Subcutaneous abdominal adipose tissue (tissue), 5 donors: ENCODE measurements at regions not wholly inside any gene's neighbourhood (a gene's known extent, or its start where the extent isn't known, plus 50 kb on each side); places are given as distances from the start of the nearest gene placed in this dataset.

Experiments
- H3K27ac ChIP-seq: one replicate; pipeline ENCODE4 v1.7.0; 2013; ENCODE audit warnings: low read depth, mild to moderate bottlenecking, inconsistent platforms, low read length, moderate library complexity
- H3K27me3 ChIP-seq, 5 donors: one replicate each; pipeline ENCODE4 v1.7.0; 2013; ENCODE audit warnings: low read length in 5 of 5, inconsistent platforms in 1 of 5; ENCODE audit not compliant: control insufficient read depth in 5 of 5, insufficient read depth in 4 of 5
- H3K36me3 ChIP-seq, 5 donors: one replicate each; pipeline ENCODE4 v1.7.0; 2013; ENCODE audit warnings: low read length in 5 of 5; ENCODE audit not compliant: control insufficient read depth in 5 of 5, insufficient read depth in 5 of 5
- H3K4me1 ChIP-seq, 5 donors: one replicate each; pipeline ENCODE4 v1.7.0; 2013; ENCODE audit warnings: low read length in 5 of 5, mild to moderate bottlenecking in 3 of 5, moderate library complexity in 1 of 5; ENCODE audit not compliant: control insufficient read depth in 5 of 5, insufficient read depth in 5 of 5
- H3K4me3 ChIP-seq, 5 donors: one replicate each; pipeline ENCODE4 v1.7.0; 2013; ENCODE audit warnings: low read length in 5 of 5, low read depth in 1 of 5
- H3K9ac ChIP-seq, 5 donors: one replicate each; pipeline ENCODE4 v1.7.0; 2013; ENCODE audit warnings: low read length in 5 of 5, mild to moderate bottlenecking in 4 of 5, moderate library complexity in 3 of 5
- H3K9me3 ChIP-seq, 5 donors: one replicate each; pipeline ENCODE4 v1.7.0; 2013; ENCODE audit warnings: low read length in 5 of 5; ENCODE audit not compliant: control insufficient read depth in 5 of 5
- donor health status: healthy.
- donor health status: healthy.
- donor health status: healthy.
- donor health status: healthy.
- donor health status: healthy.

GRCh38 chr1:3954170-3955169 is 54.4 kb upstream of the C1orf174 start:
- no peak overlapping the region for H3K27ac ChIP-seq
- peaks cover 0 to under 1% (median 0%) of the 10 kb centered on the region in 5 donors for H3K9me3 ChIP-seq
- H3K4me1 ChIP-seq = no peaks in the 10 kb centered on the region
- peaks cover 10 to 40% (median 29%) of the 10 kb centered on the region in 5 donors for H3K27me3 ChIP-seq
- H3K9ac ChIP-seq = no peak overlapping the region
- H3K36me3 ChIP-seq = no peaks in the 10 kb centered on the region
- H3K4me3 ChIP-seq = no peak overlapping the region

GRCh38 chr1:3955196-3955772 is 55.2 kb upstream of the C1orf174 start:
- no peak overlapping the region for H3K27ac ChIP-seq
- no peaks in the 10 kb centered on the region for H3K36me3 ChIP-seq
- no peaks in the 10 kb centered on the region for H3K4me1 ChIP-seq
- H3K4me3 ChIP-seq = no peak overlapping the region
- H3K9ac ChIP-seq = no peak overlapping the region
- peaks cover 10 to 40% (median 27%) of the 10 kb centered on the region in 5 donors for H3K27me3 ChIP-seq
- no peaks in the 10 kb centered on the region for H3K9me3 ChIP-seq

GRCh38 chr1:3956527-3957170 is 56.6 kb upstream of the C1orf174 start:
- Histone ChIP-seq H3K4me1 (no peaks in the 10 kb centered on the region), H3K4me3 (no peak overlapping the region), H3K36me3 (no peaks in the 10 kb centered on the region), H3K9me3 (no peaks in the 10 kb centered on the region), H3K27me3 (peaks cover 10 to 40% (median 27%) of the 10 kb centered on the region in 5 donors), H3K27ac (no peak overlapping the region), H3K9ac (no peak overlapping the region)

GRCh38 chr1:3959361-3959760 is 59.3 kb upstream of the C1orf174 start:
- H3K36me3 ChIP-seq = no peaks in the 10 kb centered on the region
- H3K4me1 ChIP-seq = no peaks in the 10 kb centered on the region
- H3K9me3 ChIP-seq = no peaks in the 10 kb centered on the region
- no peak overlapping the region for H3K4me3 ChIP-seq
- H3K27ac ChIP-seq = no peak overlapping the region
- H3K27me3 ChIP-seq = peaks cover 6 to 26% (median 16%) of the 10 kb centered on the region in 5 donors
- no peak overlapping the region for H3K9ac ChIP-seq

DNA sequence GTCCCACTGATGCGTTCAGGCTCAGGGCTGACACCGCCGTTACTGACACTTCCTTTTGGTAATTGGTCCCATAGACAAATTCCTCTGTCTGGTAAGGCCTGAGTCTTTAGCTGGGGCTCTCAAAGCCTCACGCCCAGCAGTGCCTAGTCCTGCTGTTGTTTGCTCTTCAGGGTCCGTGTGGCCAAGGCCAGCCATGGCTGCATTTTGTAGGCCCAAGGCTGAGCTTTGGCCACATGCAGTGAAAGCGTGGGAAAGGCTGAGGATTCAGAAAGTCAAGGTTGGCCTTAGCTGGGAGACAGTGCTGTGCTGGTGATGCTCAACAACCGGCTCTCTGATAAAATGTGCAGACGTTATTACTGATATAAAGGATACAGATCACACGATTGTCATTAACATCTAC is 63.5 kb upstream of the C1orf174 start:
- no peak overlapping the region for H3K27ac ChIP-seq
- peaks cover 0 to 9% (median 4%) of the 10 kb centered on the region in 5 donors for H3K9me3 ChIP-seq
- H3K4me1 ChIP-seq = no peaks in the 10 kb centered on the region
- no peak overlapping the region for H3K9ac ChIP-seq
- peaks cover 0 to 5% (median 0%) of the 10 kb centered on the region in 5 donors for H3K27me3 ChIP-seq
- H3K36me3 ChIP-seq = no peaks in the 10 kb centered on the region
- H3K4me3 ChIP-seq = no peak overlapping the region

DNA sequence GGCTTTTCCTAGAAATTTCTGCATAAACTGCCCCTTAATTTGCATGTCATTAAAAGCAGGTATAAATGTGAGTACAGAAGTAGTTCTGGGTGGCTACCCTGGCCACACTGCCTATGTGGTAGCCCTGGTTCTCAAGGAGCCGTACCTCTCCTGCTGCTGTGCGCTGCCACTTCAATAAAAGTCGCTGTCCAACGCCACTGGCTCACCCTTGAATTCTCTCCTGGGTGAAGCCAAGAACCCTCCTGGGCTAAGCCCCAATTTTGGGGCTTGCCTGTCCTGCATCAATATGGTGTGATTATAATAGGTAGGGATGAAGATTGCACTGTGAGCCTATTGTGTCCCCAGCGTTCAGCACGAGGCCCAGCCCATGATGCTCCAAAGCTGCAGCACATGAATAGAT is 65.6 kb upstream of the C1orf174 start:
- H3K27me3 ChIP-seq = peaks cover 0 to 10% (median 5%) of the 10 kb centered on the region in 5 donors
- peaks cover 2 to 18% (median 15%) of the 10 kb centered on the region in 5 donors for H3K9me3 ChIP-seq
- H3K9ac ChIP-seq = no peak overlapping the region
- H3K27ac ChIP-seq = no peak overlapping the region
- no peak overlapping the region for H3K4me3 ChIP-seq
- H3K4me1 ChIP-seq = no peaks in the 10 kb centered on the region
- H3K36me3 ChIP-seq = no peaks in the 10 kb centered on the region

- H3K9me3 ChIP-seq = peaks cover 2 to 18% (median 15%) of the 10 kb centered on the region in 5 donors
- no peak overlapping the region for H3K4me3 ChIP-seq
- H3K27ac ChIP-seq = no peak overlapping the region
- H3K9ac ChIP-seq = no peak overlapping the region
- H3K27me3 ChIP-seq = peaks cover 0 to 23% (median 11%) of the 10 kb centered on the region in 5 donors
- no peaks in the 10 kb centered on the region for H3K36me3 ChIP-seq
- no peaks in the 10 kb centered on the region for H3K4me1 ChIP-seq
Observed at GRCh38 chr1:3968851-3969250, 68.8 kb upstream of the C1orf174 start.

DNA sequence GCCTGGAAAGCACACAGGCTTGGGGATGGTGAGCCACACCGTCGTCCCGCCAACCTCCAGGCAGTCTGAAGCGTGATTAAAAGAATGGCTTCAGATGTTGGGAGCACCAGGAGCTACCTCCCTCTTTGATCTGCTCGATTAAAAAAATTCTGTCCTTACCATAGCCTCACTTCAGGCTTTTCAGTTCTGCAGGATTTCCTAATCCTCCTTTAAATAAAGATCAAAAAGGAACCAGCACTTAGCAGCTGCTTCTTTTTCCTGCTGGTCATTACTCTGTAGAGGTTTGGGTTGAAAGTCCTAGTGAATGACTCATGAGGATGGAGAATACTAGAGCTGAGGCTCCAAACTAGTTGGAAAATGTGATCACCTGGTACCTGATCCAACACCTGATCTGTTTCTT is 71.9 kb upstream of the C1orf174 start:
- Histone ChIP-seq H3K4me3 (no peak overlapping the region), H3K9me3 (peaks cover 2 to 15% (median 11%) of the 10 kb centered on the region in 5 donors), H3K4me1 (no peaks in the 10 kb centered on the region), H3K27me3 (peaks cover 0 to 39% (median 20%) of the 10 kb centered on the region in 5 donors), H3K27ac (no peak overlapping the region), H3K36me3 (no peaks in the 10 kb centered on the region), H3K9ac (no peak overlapping the region)

DNA sequence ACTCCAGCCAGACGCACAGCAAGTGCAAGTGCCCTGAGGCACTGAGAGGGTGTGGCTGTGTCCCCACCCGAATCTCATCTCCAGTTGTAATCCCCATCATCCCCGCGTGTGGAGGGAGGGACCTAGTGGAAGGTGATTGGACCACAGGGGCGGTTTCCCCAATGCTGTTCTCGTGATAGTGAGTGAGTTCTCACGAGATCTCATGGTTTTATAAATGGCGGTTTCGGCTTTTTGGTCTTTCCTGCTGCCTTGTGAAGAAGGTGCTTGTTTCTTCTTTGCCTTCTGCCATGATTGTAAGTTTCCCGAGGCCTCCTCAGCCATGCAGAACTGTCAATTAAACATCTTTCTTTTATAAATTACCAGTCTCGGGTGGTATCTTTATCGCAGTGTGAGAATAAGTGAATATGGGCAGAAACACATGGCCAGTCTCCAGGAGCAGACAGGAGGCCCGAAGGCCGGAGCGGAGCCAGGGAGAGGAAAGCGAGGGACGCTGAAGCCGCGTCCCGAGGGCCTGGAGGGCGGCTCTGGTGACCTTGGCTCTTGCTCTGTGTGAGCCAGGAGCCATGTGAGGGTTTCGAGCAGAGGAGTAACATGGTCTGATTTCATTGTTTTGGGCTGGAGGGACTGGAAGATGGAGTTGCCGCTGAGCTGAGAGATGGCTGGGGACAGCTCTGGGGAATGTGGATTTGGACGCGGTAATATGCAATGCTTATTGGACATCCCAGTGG is 76.0 kb upstream of the C1orf174 start:
- H3K9ac ChIP-seq = no peak overlapping the region
- H3K4me1 ChIP-seq = no peaks in the 10 kb centered on the region
- H3K36me3 ChIP-seq = no peaks in the 10 kb centered on the region
- H3K27ac ChIP-seq = no peak overlapping the region
- H3K27me3 ChIP-seq = peaks cover 3 to 31% (median 22%) of the 10 kb centered on the region in 5 donors
- H3K9me3 ChIP-seq = no peaks in the 10 kb centered on the region
- no peak overlapping the region for H3K4me3 ChIP-seq
